ENCODE measurements at regions not wholly inside any gene's neighbourhood (a gene's known extent, or its start where the extent isn't known, plus 50 kb on each side); places are given as distances from the start of the nearest gene placed in this dataset.

DNA sequence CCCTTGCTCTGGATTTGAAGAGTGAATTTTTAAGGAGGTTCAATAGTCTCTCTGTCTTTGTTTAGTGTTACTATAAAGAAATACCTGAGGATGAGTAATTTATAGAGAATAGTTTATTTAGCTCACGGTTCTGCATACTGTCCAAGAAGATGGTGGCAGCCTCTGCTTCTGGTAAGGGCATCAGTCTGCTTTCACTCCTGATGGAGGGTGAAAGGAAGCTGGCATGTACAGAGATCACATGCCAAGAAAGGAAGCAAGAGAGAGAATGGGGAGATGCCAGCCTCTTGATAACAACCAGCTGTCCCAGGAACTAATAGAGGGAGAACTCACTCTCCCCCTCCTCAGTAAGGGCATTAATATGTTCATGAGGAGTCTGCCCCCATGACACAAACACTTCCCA is 917.5 kb upstream of the GOT2 start:
- H3K4me3 ChIP-seq (replicated peaks in 1 of 3; ENCODE audit: insufficient read depth in 1 of 3, low read depth in 2 of 3, low read length in 3 of 3) = no peak overlapping the region
- no peak for FAIRE-seq

DNA sequence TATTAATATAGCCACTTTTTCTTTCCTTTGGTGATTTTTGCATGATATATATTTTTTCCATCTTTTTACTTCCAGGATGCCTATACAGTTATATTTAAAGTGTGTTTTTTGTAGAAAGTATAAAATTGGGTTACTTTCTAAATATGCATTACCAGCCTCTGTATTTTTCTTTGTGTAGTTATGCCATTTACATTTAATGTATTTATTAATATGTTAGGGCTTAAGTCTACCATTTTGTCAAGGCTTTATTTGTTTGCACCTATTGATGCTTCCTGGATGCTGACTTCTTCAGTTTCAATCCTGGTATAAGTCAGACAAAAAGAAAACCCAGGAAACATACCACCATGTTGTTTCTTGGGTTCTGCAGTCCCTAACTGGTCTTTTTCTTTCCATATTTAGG is 911.1 kb upstream of the GOT2 start:
- POLR2A ChIA-PET = no interaction called here
- Histone ChIP-seq H3K79me2 (ENCODE audit: insufficient read depth, low read length) (no peaks in the 10 kb centered on the region), H2AFZ (ENCODE audit: low read length) (no peak overlapping the region), H3K4me1 (ENCODE audit: insufficient read depth, low read length) (no peaks in the 10 kb centered on the region), H3K9me3 (ENCODE audit: low read length) (peaks cover 68% of the 10 kb centered on the region), H3K9ac (ENCODE audit: insufficient read depth, low read depth, low read length) (no peak overlapping the region), H3K27ac (ENCODE audit: extremely low read length, insufficient read depth, low read length) (no peak overlapping the region), H3K36me3 (replicated peaks in 1 of 2; ENCODE audit: control insufficient read depth in 1 of 2, insufficient read depth in 2 of 2, low read length in 2 of 2) (no peaks in the 10 kb centered on the region), H4K20me1 (ENCODE audit: insufficient read depth, low read length) (no peaks in the 10 kb centered on the region), H3K27me3 (ENCODE audit: control insufficient read depth in 1 of 2, insufficient read depth in 2 of 2, low read length in 2 of 2) (no peaks in the 10 kb centered on the region), H3K4me2 (ENCODE audit: low read depth, low read length) (no peak overlapping the region), H3K4me3 (replicated peaks in 1 of 3; ENCODE audit: insufficient read depth in 1 of 3, low read depth in 2 of 3, low read length in 3 of 3) (no peak overlapping the region)
- BruUV-seq (replicated peaks) = no TSS peak
- CTCF ChIA-PET (ENCODE audit: low intra/inter-chr PET ratio, low total read pairs) = no interaction called here
- no peak for FAIRE-seq
- ATAC-seq = no peak
- no peak for TF ChIP-seq ZNF136 (CRISPR knock-in tag; IDR thresholded peaks at IDR 0.05; ENCODE audit: low read depth)
- no peak for DNase-seq (ENCODE audit: low spot score)
- in situ Hi-C loops (cut with HindIII; ENCODE audit: extremely low pct_ligation_motif_present, low pct_unique_long_range_greater_than_20kb) (no loop called here), intact Hi-C loops (cut with micrococcal nuclease; ENCODE audit: unreplicated experiment) (no loop called here)

More for the DNA sequence above, 917.5 kb upstream of the GOT2 start:
- intact Hi-C loops (cut with micrococcal nuclease; ENCODE audit: unreplicated experiment) (no loop called here), in situ Hi-C loops (cut with HindIII; ENCODE audit: extremely low pct_ligation_motif_present, low pct_unique_long_range_greater_than_20kb) (no loop called here)
- H3K9ac ChIP-seq (ENCODE audit: insufficient read depth, low read depth, low read length) = no peak overlapping the region
- 4% methylated on average over 1 of the region's 1 CpG for WGBS (ENCODE audit: low lambda C conversion rate)
- POLR2A ChIA-PET = no interaction called here
- no peak overlapping the region for H3K4me2 ChIP-seq (ENCODE audit: low read depth, low read length)
- H2AFZ ChIP-seq (ENCODE audit: low read length) = no peak overlapping the region
- ATAC-seq (no peak), DNase-seq (ENCODE audit: low spot score) (no peak)
- H3K27ac ChIP-seq (ENCODE audit: extremely low read length, insufficient read depth, low read length) = no peak overlapping the region
- peaks cover 76% of the 10 kb centered on the region for H3K9me3 ChIP-seq (ENCODE audit: low read length)
- CTCF ChIA-PET (ENCODE audit: low intra/inter-chr PET ratio, low total read pairs) = no interaction called here
- H3K27me3 ChIP-seq (ENCODE audit: control insufficient read depth in 1 of 2, insufficient read depth in 2 of 2, low read length in 2 of 2) = no peaks in the 10 kb centered on the region
- no TSS peak for BruUV-seq (replicated peaks)
- H3K36me3 ChIP-seq (replicated peaks in 1 of 2; ENCODE audit: control insufficient read depth in 1 of 2, insufficient read depth in 2 of 2, low read length in 2 of 2) = no peaks in the 10 kb centered on the region
- no peaks in the 10 kb centered on the region for H3K79me2 ChIP-seq (ENCODE audit: insufficient read depth, low read length)
- H3K4me1 ChIP-seq (ENCODE audit: insufficient read depth, low read length) = no peaks in the 10 kb centered on the region
- TF ChIP-seq ZNF768 (CRISPR knock-in tag; IDR thresholded peaks at IDR 0.05) = no peak
- H4K20me1 ChIP-seq (ENCODE audit: insufficient read depth, low read length) = no peaks in the 10 kb centered on the region

DNA sequence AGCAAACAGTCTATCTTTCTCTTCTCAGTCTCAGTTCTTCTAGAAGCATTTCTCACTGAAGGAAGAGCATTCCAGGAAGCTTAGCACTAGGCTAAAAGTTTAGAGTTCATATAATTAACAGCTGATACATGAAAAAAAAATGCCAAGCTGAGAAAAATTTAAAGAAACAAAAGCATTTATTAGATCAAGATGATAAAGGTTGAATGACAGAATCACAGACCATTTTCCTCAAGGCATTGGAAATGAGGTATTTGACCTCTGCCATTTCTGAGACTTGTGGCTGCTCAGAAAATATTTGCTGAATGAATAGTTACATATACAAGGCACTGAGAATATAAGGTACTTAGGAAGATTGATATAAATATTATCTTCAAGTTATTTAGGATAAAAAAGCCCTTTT is 901.6 kb upstream of the GOT2 start:
- ChIA-PET POLR2A (no interaction called here), CTCF (ENCODE audit: low intra/inter-chr PET ratio, low total read pairs) (no interaction called here)
- H3K9ac ChIP-seq (ENCODE audit: insufficient read depth, low read depth, low read length) = no peak overlapping the region
- no TSS peak for BruUV-seq (replicated peaks)
- no peak overlapping the region for H2AFZ ChIP-seq (ENCODE audit: low read length)
- DNase-seq (ENCODE audit: low spot score) (no peak), ATAC-seq (no peak), FAIRE-seq (no peak)
- no peak overlapping the region for H3K4me3 ChIP-seq (replicated peaks in 1 of 3; ENCODE audit: insufficient read depth in 1 of 3, low read depth in 2 of 3, low read length in 3 of 3)
- H3K4me1 ChIP-seq (ENCODE audit: insufficient read depth, low read length) = no peaks in the 10 kb centered on the region
- intact Hi-C loops (cut with micrococcal nuclease; ENCODE audit: unreplicated experiment) (no loop called here), in situ Hi-C loops (cut with HindIII; ENCODE audit: extremely low pct_ligation_motif_present, low pct_unique_long_range_greater_than_20kb) (no loop called here)
- no peaks in the 10 kb centered on the region for H3K36me3 ChIP-seq (replicated peaks in 1 of 2; ENCODE audit: control insufficient read depth in 1 of 2, insufficient read depth in 2 of 2, low read length in 2 of 2)
- H4K20me1 ChIP-seq (ENCODE audit: insufficient read depth, low read length) = no peaks in the 10 kb centered on the region
- no peak overlapping the region for H3K4me2 ChIP-seq (ENCODE audit: low read depth, low read length)
- H3K27me3 ChIP-seq (ENCODE audit: control insufficient read depth in 1 of 2, insufficient read depth in 2 of 2, low read length in 2 of 2) = no peaks in the 10 kb centered on the region
- H3K79me2 ChIP-seq (ENCODE audit: insufficient read depth, low read length) = no peaks in the 10 kb centered on the region
- H3K27ac ChIP-seq (ENCODE audit: extremely low read length, insufficient read depth, low read length) = no peak overlapping the region
- peaks cover 77% of the 10 kb centered on the region for H3K9me3 ChIP-seq (ENCODE audit: low read length)
- TF ChIP-seq ATRX (CRISPR knock-in tag; IDR thresholded peaks at IDR 0.05; ENCODE audit: borderline replicate concordance) = no peak
- TF ChIP-seq PCBP1 (IDR thresholded peaks at IDR 0.05; ENCODE audit: borderline replicate concordance, low read depth, low read length) = no peak
- TF ChIP-seq, protein P1, sequence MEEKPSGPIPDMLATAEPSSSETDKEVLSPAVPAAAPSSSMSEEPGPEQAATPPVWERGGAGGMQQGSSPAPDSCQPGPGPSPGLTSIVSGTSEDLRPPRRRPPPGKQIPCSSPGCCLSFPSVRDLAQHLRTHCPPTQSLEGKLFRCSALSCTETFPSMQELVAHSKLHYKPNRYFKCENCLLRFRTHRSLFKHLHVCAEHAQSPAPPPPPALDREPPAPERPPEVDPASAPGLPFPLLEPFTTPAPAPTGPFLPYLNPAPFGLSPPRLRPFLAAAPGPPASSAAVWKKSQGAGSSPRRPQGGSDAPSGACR (CRISPR knock-in tag; IDR thresholded peaks at IDR 0.05) = no peak
- TF ChIP-seq RAD51 (IDR thresholded peaks at IDR 0.05; ENCODE audit: borderline replicate concordance) = no peak
- no peak for TF ChIP-seq ZNF660 (CRISPR knock-in tag; IDR thresholded peaks at IDR 0.05; ENCODE audit: borderline replicate concordance, low read depth)
- TF ChIP-seq, protein P2, sequence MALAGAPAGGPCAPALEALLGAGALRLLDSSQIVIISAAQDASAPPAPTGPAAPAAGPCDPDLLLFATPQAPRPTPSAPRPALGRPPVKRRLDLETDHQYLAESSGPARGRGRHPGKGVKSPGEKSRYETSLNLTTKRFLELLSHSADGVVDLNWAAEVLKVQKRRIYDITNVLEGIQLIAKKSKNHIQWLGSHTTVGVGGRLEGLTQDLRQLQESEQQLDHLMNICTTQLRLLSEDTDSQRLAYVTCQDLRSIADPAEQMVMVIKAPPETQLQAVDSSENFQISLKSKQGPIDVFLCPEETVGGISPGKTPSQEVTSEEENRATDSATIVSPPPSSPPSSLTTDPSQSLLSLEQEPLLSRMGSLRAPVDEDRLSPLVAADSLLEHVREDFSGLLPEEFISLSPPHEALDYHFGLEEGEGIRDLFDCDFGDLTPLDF (CRISPR knock-in tag; IDR thresholded peaks at IDR 0.05) = no peak
- TF ChIP-seq, protein P3, sequence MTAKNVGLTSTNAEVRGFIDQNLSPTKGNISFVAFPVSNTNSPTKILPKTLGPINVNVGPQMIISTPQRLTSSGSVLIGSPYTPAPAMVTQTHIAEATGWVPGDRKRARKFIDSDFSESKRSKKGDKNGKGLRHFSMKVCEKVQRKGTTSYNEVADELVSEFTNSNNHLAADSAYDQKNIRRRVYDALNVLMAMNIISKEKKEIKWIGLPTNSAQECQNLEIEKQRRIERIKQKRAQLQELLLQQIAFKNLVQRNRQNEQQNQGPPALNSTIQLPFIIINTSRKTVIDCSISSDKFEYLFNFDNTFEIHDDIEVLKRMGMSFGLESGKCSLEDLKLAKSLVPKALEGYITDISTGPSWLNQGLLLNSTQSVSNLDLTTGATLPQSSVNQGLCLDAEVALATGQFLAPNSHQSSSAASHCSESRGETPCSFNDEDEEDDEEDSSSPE (CRISPR knock-in tag; IDR thresholded peaks at IDR 0.05) = no peak

Data from HepG2 (cell line).